Hematopoietic multipotent progenitor cell treated with erythropoietin and hydrocortisone succinate and interleukin-3 and kit ligand, for 17 days (in vitro differentiated cells): ENCODE measurements at regions not wholly inside any gene's neighbourhood (a gene's known extent, or its start where the extent isn't known, plus 50 kb on each side); places are given as distances from the start of the nearest gene placed in this dataset.
"Not testable (repeated sequence)": the region's sequence is repeated elsewhere in the genome, so short reads cannot be mapped to it uniquely, and the experiment has no call there.

Experiments
- DNase-seq: peaks from one replicate; pipeline ENCODE4 v3.0.0-alpha.2; 2015; ENCODE audit warnings: low spot score

DNA sequence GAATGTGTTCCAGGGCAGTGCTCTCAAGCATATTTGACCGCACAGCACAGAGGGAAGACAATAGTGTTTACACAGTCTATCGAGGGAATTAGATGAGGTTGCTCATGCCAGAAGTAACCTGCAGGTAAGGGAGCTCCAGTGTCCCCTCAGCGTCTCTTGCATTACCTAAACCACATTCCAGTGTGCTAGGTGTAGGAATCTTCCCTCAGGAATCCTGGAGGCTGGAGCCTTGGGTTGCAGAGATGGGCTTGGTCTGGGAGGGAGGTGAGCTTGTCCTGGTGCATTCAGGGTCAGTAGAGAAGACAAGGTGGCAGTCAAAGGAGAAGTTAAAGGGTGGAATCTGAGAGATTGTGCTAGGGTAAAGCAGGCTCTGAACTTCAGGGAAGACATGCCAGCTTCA, 56.3 kb downstream of the SOX14 start:
- no peak for DNase-seq

DNA sequence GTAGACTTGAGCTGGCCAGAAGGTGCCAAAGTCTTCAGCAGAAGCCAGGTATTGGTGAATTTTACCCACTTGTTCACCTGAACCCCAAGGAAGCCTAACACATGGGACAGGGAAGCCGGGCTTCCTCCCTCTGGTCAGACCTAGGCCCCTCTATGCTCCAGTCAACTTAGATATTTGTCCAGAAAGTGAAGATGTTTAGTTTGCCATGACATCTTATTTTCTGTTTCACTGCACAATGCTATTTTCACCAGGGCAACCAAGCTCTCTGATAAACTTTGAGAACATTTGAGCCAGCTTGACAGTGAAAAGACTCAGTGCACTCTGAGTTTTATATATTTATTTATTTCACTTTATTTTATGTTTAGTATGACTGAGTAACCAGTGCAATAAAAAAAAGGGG, 71.0 kb downstream of the SOX14 start:
- no peak for DNase-seq

DNA sequence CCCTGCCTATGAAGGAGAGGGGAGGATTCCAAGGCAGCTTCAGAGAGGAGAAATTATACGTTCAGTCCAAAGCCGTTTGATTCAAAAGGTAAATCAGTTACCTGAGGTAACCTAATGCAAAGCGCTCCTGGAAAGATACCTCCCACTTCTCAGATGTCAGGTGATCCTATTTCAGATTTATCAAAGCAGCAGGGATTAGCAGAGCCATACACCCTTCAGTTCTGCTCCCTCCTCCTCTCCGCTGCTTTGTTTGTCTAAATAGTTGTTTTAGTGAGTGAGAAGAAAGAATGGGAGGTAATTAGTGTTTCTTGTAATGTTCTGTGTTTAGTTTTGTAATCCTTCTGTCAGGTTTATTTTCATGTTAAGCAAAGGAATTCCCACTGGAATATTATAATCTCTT, 81.1 kb downstream of the SOX14 start:
- DNase-seq, result no peak

DNA sequence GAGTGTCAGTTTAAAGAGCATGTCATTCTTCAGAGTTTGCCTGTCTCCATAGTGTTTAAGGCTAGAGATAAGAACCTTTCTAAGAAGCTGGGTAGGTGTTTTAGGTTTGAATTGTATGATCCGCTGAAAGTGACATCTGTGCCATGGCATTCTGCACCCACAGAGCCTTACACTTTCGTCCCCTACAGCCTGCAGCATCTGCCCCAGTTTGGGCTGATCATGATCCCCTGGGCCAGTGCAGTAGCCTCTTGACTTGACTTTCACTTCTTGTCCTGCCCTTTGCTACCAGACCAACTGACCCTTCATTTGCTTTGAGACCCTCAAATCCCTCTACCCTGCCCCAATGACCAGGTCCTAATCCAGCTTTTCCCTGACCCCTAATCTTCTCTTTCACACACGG, 81.6 kb downstream of the SOX14 start:
- DNase-seq, result no peak

DNA sequence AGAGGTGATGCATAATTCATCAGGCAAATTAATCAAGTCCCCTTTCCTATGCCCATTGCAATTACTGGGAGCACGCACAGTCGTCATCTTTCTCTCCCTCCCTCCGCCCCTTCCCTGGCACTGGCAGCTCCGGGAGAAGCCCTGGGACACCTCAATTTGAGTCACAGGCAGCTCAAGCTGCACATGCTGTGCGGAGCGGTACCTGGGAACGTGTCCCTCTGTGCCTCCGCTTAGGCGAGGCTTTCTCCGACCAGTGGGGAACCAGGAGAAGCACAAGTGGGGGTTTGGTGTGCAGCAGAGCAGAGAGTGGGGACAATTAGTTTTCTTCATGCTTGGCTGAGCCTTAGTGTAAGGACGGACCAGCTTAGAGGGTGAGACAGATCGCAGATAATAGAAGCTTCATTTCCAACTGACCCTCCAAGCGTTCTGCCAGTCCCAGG, 88.3 kb downstream of the SOX14 start:
- no peak for DNase-seq

DNA sequence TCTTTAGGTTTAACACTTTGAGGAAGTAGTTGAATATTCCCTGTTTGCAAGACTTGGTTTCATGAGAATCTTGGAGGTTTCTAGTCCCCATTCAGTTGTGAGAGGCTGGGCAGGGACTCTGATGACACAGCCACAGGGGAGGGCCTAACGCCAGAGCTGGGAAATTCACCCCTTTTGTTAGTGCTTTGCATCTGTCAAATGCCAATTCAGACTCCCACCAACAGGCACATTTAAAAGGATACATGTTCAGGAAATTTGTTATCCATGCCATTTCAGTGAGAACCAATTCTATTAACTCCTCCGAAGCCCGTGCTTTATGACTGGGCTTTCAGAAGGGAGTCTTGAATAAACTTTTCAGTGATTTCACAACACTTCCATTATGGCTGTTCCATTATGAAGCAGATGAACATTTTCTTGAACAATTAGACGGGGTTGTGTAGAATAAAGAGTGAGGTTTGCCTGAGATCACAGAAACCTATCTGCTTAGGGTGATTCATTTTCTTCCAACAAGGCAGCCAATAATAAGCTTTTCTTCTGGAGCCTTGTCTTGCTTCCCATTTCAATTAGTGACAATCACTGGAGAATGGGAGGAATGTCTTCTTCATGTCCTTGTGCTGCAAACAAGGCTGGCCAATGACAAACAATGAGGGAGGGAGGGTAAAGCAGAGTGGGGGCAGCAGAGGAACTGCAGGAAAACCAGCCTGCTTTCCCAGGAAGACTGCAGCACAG, 90.6 kb downstream of the SOX14 start:
- DNase-seq, result no peak

DNA sequence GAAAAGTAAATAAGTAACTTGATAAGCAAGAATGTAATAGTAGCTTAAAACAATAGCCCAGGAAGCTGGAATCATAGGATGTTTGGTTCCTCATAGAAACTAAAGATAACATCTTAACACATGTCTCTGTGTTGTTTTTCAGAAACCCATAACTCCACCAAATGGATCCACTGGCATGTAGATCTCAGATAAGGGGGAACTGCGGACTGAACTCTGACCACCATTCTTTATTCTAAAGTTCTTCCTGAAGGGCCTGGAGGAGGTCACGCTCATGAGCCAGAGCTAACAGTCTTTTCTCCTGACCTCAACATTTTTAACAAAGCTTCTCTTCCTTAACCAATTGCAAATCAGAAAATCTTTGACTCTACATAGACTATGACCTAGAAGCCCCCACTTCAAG, 101.9 kb downstream of the SOX14 start:
- no peak for DNase-seq

DNA sequence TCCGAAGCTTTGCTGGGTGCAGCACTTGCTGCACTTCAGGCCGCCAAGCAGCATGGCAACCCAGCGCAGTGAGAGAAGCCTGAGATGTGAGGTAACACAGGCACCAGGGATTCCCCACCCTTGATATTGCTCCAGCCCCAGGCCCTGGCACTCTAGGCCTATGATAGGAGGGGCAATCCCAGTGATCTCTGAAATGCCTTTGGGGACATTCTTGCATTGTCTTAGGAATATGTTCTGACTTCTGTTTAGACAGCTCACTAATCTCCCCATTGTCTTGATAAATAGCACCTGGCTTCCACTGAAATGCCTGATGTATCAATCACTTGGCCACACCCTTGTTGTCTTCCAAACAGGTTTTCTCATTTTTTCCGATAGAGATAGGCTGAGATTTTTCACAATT, 102.8 kb downstream of the SOX14 start:
- no peak for DNase-seq

DNA sequence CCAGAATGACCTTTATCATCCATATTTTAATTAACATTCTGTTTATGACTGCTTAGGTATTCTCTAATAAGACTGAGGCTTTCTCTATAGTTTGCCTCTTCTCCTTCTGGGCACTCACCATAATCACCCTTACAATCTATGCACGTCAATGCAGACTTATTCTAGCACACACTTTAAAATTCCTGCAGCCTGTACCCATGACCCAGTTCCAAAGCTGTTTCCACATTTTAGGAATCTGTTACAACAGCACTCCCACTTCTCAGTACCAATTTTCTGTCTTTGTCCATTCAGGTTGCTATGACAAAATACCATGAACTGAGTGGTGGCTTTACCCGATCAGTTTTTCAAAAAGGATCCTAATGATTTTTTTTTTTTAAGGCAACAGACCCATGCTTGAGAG, 103.5 kb downstream of the SOX14 start:
- no peak for DNase-seq

DNA sequence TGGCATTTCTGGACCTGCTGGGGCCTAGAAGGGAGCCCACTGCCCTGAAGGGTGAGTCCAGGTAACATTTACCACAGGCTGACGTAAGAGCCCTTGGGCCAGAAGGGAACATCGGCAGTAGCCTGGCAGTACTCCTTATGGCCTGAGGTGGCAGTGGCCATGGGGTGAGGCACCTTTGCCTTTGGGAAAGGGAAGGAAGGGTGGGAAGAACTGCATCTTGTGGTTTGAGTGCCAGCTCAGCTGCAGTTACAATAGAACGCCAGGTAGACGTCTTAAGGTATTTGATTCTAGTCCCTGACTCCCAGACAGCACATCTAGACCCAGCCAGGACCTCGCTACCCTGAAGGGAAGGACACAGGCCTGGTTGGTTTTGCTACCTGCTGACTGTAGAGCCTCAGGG, 104.9 kb downstream of the SOX14 start:
- DNase-seq, result no peak

DNA sequence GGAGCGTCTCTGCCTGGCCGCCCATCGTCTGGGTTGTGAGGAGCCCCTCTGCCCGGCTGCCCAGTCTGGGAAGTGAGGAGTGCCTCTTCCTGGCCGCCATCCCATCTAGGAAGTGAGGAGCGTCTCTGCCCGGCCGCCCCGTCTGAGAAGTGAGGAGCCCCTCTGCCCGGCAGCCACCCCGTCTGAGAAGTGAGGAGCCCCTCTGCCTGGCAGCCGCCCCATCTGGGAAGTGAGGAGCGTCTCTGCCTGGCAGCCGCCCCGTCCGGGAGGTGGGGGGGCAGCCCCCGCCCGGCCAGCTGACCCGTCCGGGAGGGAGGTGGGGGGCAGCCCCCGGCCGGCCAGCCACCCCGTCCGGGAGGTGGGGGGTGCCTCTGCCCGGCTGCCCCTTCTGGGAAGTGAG, 108.5 kb downstream of the SOX14 start:
- DNase-seq, result not testable (repeated sequence)

DNA sequence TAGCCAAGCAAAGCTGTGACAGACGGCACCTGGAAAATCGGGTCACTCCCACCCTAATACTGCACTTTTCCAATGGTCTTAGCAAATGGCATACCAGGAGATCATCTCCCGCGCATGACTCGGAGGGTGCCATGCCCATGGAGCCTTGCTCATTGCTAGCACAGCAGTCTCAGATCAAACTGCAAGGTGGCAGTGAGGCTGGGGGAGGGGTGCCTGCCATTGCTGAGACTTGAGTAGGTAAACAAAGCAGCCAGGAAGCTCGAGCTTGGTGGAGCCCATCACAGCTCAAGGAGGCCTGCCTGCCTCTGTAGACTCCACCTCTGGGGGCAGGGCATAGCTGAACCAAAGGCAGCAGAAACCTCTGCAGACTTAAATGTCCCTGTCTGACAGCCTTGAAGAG, 113.1 kb upstream of the CLDN18 start:
- not testable (repeated sequence) for DNase-seq

DNA sequence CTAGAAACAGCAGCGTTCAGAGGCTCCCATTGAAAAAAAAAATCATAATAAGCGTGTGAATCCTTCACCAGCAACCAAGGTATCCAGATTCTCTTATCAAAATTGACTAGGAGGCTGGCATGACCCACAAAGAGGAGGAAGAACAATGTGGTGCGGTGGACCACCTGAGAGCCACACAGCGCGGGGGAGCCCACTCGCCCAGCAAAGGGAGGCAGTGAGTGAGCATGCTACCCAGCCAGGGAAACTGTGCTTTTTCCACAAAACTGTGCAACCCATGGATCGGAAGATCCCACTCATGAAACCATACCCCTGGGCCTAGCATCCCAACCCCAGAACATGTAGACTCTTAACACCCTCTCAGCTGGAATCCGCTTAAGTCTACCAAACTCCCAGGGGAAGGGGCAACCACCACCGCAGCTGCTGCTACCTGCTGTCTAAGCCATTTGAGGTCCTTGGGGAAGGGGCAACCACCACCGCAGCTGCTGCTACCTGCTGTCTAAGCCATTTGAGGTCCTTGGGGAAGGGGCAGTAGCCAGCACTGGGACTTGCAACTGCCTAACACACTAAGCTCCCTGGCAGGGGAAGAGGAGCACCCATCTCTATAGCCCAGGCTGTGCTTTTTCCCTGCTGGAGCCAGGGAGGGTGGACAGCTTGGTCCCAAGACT, 102.8 kb upstream of the CLDN18 start:
- DNase-seq, result no peak

DNA sequence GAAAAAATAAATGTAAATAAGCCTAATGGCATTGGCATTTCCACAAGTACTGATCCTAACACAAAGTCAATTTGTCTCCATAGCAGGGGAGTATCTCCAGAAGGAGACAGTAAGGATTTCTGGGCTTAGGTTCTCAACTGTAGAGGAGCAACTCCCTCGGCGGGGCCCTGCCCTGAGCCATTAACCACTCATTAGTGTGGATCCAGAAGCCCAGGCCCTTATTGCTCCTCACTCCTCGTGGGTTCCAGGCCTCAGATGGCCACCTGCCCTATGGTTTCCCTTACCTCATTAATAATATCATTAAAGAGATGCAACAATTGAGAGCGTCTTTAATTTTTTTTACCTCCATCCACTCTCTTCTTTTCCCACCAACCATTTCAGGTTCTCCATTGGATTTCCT, 85.3 kb upstream of the CLDN18 start:
- no peak for DNase-seq

DNA sequence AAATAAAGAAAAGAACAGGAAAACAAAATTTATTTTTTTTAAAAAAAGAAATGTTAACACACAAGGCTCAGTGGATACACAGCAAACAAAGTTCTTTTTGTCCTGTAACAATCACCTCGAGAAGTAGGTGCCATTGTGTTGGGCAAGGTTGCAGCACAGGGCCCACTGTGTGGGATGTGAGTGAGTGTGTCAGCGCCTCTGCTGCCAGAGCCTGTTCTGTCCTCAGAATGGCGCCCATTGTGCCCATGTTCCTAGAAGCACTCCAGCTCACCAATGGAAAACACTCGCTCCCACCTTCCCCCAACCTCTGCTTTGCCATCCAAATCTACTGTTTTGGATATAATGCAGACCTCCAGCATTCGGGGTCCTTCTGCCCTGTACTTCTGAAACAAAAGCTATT, 84.9 kb upstream of the CLDN18 start:
- DNase-seq, result no peak

DNA sequence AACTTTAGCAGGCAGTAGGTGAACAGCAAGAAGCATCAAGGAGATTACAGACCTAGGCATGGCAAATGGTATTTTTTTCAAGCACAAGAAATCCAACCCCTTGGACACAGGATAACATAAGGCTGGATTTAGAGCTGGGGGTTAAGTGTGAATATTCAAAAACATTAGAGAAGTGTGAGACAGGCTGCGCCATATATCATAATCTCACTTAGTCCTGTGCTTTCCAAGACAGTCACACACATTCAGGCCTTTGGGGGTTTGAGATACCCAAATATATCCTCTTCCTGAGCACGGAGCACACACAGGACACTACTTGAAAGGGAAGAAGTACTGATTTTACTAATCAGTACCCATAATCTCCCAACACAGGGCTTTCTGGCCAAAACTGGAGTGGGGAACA, 83.0 kb upstream of the CLDN18 start:
- DNase-seq, result no peak

DNA sequence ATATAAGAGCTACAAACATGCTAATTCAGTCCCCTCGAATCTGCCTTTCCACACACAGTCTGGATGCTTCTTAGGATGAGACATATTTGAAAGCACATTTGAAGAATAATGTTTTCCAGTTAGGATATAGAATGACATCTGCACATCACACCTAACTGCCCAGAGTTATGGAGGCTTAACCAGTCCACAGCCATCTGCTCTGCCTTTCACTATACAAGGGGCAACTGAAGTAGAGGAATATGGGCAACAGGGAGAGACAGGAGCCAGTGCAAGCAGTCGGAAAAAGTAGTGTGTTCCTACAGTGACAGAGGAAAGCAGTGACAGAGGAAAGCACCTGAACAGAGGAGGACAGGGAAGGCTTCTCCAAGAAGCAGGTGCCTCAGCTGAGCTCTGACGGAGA, 79.0 kb upstream of the CLDN18 start:
- DNase-seq, result no peak

DNA sequence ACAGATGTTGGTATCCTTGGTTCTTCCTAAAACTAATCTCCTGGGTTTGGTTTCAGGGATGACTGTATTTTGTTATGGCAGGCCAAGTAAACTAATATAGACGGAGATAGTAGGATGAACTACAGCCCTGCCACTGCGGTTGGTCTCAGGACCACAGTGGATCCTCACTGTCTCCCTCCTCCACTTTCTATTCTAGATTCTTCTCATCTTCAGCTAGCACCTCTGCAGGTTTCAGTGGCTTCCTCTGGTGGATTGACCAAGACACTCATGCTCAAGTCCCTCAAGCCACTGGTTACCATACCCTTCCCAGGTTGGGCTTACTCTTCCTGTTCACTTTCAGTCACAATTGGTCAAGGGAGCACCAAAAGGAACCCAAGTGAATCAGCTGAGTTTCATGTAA, 71.1 kb upstream of the CLDN18 start:
- DNase-seq, result no peak

DNA sequence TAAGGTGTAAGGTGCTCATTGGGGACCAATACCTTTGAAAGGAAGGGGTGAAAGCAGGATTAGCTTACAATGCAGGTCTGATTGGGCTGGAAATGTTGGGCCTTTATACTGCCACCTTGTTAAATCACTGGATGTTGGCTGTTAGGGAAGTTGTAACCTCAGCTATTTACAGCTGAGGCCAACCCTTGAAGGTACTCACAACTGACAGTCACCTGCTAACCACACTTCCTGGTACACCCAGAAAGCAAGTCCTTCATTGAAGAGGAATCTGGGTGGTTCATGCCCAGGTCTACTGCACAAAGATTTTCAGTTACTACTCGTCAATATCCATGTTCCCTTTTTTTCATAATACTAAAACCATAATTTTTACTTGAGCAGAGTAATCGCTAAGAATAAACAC, 65.4 kb upstream of the CLDN18 start:
- DNase-seq, result no peak

DNA sequence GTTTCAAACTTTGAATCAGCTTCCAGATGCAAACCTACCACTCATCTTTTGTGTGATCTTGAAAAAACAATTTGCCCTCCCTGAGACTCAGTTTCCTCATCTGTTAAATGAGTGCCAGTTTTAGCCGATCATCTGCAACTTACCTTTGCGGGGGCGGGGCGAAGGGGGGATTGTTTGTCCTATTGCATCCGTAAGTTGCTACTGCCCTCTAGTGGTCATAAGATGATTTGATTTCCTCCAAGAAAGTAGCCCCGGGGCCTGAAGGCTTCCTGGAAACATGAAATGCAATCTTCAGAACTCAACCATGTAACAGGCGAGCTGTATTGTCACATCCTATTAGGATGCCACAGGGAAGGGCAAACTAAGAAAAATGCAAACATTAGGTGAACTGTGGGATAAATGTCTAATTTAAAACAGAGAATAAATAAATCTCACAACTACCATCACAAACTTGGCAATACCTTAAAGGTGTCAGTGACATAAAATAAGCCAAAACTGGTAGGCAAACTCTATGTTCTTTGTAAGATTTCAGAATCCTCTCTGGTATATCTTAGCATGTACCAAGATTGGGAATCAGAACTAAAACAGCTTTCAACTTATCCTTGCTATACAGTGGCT, 63.5 kb upstream of the CLDN18 start:
- DNase-seq, result peak; percentile 56

DNA sequence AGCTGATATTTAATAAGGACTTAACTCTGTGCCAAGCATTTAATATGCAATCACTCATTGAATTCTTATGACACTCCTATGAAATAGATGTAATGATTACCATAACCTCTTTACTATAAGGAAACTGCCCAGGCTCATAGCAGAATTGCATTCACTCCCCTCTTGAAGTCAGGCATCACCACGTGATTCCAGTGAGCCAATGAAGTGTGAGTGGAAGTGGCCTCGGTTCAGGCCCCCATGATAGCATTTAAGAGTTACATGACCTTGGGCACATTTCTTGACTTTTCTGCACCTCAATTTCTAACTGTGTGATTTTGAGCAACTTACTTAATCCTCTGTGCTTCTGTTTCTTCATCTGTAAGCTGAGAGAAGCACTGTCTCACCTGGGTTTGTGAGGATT, 62.8 kb upstream of the CLDN18 start:
- DNase-seq, result no peak

DNA sequence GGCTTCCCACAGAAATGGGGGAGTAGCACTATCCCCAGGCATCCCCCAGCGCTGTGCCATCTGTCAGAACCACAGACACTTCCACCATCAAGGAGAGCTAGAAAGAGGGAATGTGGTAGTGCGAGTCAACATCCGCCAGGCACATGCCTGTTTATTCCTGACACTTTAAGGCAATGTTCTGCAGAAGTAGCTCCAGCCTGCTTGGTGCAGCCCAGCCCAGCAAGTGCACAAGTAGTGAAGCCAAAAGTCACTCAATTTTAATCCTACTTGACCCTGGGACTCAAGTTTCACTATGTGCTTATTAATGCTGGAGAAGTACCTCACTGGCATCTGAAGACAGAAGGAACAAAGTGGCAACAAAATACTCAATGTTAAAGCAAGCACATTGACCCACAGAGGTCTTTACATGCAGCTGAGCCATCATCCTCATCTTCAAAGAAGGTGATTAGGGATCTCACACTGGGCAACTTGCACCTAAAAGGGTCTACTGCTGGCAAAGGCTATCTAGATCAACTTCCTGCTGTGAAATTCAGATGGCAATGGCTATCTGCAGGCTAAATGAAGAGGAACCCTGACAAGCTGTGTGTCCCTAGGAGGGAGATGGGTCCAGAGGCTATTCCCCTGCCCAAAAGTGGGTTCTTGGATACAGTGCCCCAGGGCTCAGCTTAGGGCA, 61.4 kb upstream of the CLDN18 start:
- DNase-seq, result no peak

DNA sequence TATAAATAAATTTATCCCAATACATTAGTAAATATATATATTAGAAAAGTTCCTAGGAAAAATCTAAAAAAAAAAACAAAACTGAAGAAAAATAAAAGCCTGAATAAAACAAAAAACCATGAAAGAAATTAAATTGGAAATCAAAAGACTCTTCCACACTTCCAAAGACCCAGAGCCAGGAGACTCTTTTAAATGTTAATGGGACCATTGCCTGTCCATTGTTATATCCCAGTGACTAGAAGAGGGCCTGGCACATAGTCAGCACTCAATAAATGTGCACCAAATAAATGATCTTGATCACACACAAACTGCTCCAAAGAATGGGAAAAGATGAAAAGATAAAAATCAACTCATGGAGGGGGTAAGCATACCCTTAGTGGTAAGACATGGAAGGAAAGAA, 51.3 kb upstream of the CLDN18 start:
- no peak for DNase-seq
